ENCODE measurements at regions not wholly inside any gene's neighbourhood (a gene's known extent, or its start where the extent isn't known, plus 50 kb on each side); places are given as distances from the start of the nearest gene placed in this dataset.
"Not testable (repeated sequence)": the region's sequence is repeated elsewhere in the genome, so short reads cannot be mapped to it uniquely, and the experiment has no call there.

DNA sequence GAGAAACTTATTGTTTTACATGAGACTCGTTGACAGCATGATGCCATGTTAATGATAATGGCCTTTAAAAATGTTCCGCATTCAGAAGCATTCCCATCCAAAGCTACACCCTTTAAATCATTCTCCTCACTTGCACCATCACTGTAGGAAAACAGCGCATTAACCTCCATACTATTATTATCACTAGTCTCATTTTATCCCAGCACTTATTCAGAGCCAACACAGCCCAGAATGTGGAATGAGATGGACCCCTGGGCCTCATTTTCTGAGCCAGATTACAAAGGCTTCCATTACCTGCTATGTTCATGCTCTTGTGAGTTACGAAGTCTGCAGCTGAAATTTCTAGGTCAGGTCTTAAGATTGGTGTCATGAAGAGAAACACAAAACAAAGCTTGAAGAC is 159.4 kb downstream of the HS3ST3A1 start:
- DNase-seq (ENCODE audit: extremely low read depth, low read depth): no peak

DNA sequence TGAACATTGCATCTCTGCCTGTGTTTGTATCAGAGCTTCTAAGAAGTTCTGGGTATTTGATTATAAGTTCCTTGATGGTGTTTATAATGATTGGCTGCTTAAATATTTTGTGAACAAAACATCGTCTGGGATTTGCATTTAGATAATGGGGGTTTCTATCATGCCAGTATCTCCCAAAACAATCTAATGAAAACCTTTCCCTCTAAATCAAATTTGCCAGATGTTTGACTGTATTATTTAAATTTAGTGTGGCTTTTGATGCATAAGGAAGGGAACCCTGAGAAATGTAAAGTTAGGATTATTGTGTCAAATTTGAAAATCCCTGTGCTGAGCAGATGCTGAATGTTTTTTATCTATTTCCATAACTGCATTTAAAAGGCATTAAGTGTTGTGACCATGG is 159.9 kb downstream of the HS3ST3A1 start:
- no peak for DNase-seq (ENCODE audit: extremely low read depth, low read depth)

GRCh38 chr17:13437966-13438779 is 163.6 kb downstream of the HS3ST3A1 start:
- DNase-seq (ENCODE audit: extremely low read depth, low read depth): no peak

- DNase-seq (ENCODE audit: extremely low read depth, low read depth): no peak
Observed at GRCh38 chr17:13435230-13435629, 166.5 kb downstream of the HS3ST3A1 start.

DNA sequence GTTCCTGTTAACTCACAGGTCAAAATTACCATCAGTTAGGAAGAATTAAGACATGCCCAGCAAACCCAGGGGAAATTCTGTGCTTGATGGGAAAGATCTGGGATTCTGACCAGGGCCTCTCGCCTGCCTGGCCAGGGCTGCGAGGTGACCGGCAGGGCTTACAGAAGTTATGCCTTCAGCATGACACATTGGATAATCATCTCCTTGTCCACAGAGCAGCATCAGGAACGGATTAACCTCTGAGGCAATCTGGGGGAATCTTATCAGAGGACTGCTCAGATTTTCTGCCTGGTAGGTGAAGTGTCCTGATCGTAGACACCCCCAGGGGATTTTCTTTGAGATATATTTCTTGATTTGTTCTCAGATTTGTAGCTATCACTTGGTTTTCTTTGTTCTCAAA is 172.5 kb downstream of the HS3ST3A1 start:
- no peak for DNase-seq (ENCODE audit: extremely low read depth, low read depth)

DNA sequence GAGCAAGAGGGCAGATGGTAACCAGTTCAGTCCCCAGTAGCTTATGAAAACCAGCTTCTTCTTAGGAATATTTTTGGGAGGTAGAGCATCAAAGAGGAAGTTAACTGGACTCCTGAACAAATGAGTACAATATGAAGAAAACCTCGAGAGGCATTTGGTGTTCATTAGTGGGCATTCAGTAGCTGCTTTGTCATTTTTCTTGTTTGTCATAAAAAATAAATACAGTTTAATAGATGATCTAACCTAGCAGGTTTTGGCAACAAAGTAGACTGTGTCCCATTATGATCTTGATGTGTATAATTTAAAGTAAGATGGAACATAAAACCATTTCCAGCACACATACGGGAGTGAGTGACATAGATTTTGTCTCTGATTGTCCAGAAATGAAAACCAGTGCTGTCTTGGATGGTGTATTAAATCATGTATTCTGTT is 173.1 kb downstream of the HS3ST3A1 start:
- no peak for DNase-seq (ENCODE audit: extremely low read depth, low read depth)

- DNase-seq (ENCODE audit: extremely low read depth, low read depth): no peak
Observed at GRCh38 chr17:13426991-13427390, 174.7 kb downstream of the HS3ST3A1 start.

- no peak for DNase-seq (ENCODE audit: extremely low read depth, low read depth)
Observed at GRCh38 chr17:13425390-13425789, 176.3 kb downstream of the HS3ST3A1 start.

- DNase-seq (ENCODE audit: extremely low read depth, low read depth): no peak
Observed at GRCh38 chr17:13421581-13422130, 180.1 kb downstream of the HS3ST3A1 start.

DNA sequence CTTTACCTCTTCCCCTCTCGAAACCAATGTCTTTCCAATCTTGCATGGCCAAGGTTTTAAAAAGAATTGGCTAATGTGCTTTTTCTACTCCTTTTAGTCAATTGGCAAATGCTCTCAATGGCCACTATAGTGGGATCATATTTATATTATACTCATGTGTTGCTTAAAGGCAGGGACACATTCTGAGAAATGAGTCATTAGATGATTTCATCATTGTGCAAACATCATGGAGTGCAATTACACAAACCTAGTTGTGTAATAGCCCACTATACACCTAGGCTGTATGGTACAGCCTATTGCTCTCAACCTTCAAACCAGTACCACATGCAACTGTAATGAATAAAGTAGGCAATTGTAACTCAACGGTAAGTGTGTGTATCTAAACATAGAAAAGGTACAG is 180.9 kb downstream of the HS3ST3A1 start:
- DNase-seq (ENCODE audit: extremely low read depth, low read depth): peak; percentile 68

- DNase-seq (ENCODE audit: extremely low read depth, low read depth): no peak
Observed at GRCh38 chr17:13420418-13420826, 181.3 kb downstream of the HS3ST3A1 start.

GRCh38 chr17:13419676-13420075 is 182.1 kb downstream of the HS3ST3A1 start:
- DNase-seq (ENCODE audit: extremely low read depth, low read depth): no peak

DNA sequence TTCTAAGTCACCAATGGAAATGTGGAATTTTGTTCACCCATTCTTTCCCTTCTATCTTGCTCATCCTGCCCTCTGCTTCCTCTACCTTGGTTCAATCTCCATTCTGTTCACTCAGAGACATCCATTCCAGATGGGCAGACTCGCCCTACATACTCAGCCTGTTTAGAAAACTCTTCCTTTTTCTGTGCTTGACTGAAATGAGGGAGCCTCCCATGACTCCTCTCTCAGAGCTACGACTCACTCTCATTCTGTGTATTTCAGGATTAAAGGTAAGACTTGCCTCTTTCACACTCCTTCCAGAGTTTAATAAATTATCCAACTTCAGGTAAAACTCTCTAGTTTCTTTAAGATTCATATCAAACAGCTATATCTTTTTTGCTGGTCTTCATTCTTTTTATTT is 182.8 kb downstream of the HS3ST3A1 start:
- DNase-seq (ENCODE audit: extremely low read depth, low read depth): no peak

DNA sequence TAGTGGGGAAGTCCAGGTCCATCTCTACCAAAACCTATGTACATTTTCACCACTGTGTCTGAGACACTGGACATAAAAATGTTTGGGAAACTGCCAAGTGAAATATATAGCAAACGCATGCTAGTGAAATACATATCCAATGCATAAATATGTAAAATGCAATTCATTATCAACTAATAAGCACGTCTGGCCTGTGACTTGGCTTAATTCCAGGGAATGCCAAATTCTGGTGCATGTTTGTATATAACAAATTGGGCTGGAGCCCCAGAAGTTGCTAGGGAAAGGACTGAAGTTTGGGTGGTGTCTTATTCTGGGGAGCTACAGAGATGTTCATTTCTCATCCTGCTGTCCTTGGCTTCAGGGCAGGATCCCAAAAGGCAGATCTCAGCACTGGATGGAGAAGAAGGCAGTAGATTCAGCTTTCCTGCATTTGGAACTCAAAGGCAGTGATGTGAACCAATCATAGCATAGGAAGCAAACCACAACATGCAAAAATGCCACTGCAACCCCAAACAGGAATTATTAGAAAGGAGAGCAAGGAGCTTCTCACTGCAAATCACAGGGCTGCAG is 184.3 kb downstream of the HS3ST3A1 start:
- DNase-seq (ENCODE audit: extremely low read depth, low read depth): no peak

DNA sequence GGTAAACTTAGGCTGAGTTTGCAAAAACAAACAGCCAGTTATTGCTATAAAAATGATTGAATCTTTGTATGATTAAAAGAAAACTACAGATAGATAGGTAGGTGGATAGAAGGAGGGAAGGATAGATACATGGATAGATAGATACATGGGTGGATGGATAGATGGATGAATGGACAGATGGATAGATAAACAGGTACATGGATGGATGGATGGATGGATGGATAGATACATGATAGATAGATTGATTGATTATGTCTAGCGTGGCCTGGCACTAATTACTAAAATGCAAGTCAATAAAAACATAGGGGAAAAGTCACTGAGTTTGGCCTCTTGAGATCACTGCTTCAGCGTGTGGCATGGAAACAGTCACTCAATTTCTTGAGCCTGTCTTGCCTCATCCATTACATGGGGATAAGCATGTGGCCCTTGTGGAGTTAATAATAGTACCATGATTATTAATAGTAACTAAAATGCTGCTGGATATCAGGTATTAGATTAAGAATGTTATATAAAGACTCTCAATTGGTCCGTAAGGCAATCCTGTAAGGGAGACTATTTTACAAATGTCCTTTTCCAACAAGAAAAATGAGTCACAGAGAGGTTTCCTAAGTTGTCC is 184.9 kb downstream of the HS3ST3A1 start:
- DNase-seq (ENCODE audit: extremely low read depth, low read depth): no peak

DNA sequence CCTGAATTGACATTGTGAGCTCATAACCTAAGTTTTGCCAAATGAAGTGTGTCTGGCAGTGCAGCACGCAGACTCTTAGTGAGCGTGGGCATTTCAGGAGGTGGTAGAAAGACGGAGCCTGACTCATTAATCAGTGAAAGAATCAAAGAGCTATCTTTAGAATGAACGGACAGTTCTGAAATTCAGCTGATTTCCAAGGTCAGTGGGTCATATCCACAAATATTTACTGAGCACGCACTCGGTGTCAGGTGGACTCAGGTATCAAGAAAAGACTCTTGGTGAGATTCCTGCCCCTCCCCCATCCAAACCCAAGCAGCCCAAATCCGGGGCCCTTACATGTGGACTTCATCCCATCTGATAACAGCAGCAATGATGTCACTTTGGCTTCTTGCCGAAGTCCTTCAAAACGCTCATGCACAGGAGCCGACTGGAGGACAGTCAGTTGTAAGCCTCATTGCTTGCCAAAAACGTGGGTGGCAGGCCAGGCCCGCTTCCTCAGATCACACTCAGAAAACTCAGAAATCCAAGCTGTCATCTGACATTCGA is 185.8 kb downstream of the HS3ST3A1 start:
- DNase-seq (ENCODE audit: extremely low read depth, low read depth): no peak

DNA sequence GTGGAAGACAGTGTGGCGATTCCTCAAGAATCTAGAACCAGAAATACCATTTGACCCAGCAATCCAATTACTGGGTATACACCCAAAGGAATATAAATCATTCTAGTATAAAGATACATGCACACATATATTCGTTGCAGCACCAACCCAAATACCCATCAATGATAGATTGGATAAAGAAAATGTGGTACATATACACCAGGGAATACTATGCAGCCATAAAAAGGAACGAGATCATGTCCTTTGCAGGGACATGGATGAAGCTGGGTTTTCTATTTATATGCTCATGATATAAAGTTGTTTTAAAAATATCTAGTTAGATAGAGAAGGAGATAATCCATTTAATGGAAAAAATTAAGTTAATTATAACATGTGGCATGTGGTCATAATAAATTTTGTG is 186.5 kb downstream of the HS3ST3A1 start:
- DNase-seq (ENCODE audit: extremely low read depth, low read depth): not testable (repeated sequence)

- no peak for DNase-seq (ENCODE audit: extremely low read depth, low read depth)
Observed at GRCh38 chr17:13413001-13413400, 188.7 kb downstream of the HS3ST3A1 start.

- no peak for DNase-seq (ENCODE audit: extremely low read depth, low read depth)
Observed at GRCh38 chr17:13410874-13411273, 190.9 kb downstream of the HS3ST3A1 start.

- no peak for DNase-seq (ENCODE audit: extremely low read depth, low read depth)
Observed at GRCh38 chr17:13410214-13410613, 191.5 kb downstream of the HS3ST3A1 start.

- DNase-seq (ENCODE audit: extremely low read depth, low read depth): no peak
Observed at GRCh38 chr17:13409455-13409854, 192.3 kb downstream of the HS3ST3A1 start.
